Psoas muscle (tissue), 7 donors: ENCODE measurements at regions not wholly inside any gene's neighbourhood (a gene's known extent, or its start where the extent isn't known, plus 50 kb on each side); places are given as distances from the start of the nearest gene placed in this dataset.

ENCODE experiments used
- ATAC-seq, 4 donors: fragments of 200-7000 bp; cut with Tn5 transposase; one replicate each; pipeline ENCODE4 v1.9.1; 2020; ENCODE audit warnings: moderate library complexity in 3 of 4, mild to moderate bottlenecking in 2 of 4
- DNase-seq, 2 donors: peaks; one replicate each; pipeline ENCODE4 v3.0.0-alpha.2; 2020
- H3K27ac ChIP-seq: fragments of 200-600 bp; one replicate; pipeline ENCODE4 v1.8.0; 2022
- H3K27me3 ChIP-seq, 3 donors: fragments of 200-600 bp in 1 of 3; one replicate each; pipeline versions ENCODE4 v1.6.1 to v1.8.0; 2013 to 2022; ENCODE audit warnings: low read length in 2 of 3, mild to moderate bottlenecking in 2 of 3, moderate library complexity in 1 of 3; ENCODE audit not compliant: insufficient read depth in 3 of 3
- H3K36me3 ChIP-seq, 2 donors: fragments of 200-600 bp in 1 of 2; one replicate each; pipeline versions ENCODE4 v1.6.1 to v1.8.0; 2013 to 2022; ENCODE audit warnings: low read depth in 1 of 2, mild to moderate bottlenecking in 1 of 2, moderate library complexity in 1 of 2; ENCODE audit not compliant: insufficient read depth in 1 of 2
- H3K4me1 ChIP-seq: fragments of 200-600 bp; one replicate; pipeline ENCODE4 v1.8.0; 2022
- H3K4me3 ChIP-seq: fragments of 200-600 bp; one replicate; pipeline ENCODE4 v1.8.0; 2022; ENCODE audit warnings: mild to moderate bottlenecking
- H3K9me3 ChIP-seq: fragments of 200-600 bp; one replicate; pipeline ENCODE4 v1.8.0; 2022
- CTCF ChIP-seq: fragments of 200-600 bp; IDR thresholded peaks from one replicate; pipeline ENCODE4 v1.8.0; 2022; ENCODE audit warnings: antibody characterized with exemption
- WGBS, 3 donors: extraction: QIAGEN DNeasy Blood & Tissue Kit; methylation state at CpG; one replicate each; pipeline versions ENCODE4 v1.1.6 to v1.1.7; 2013; 5-methylcytosine and 5-hydroxymethylcytosine counted together
- intact Hi-C, 2 donors: fragments of 100-400 bp; cut with DNase I; formaldehyde crosslinking; loops; one replicate each; pipeline versions ENCODE4 v1.11.0 to v1.14.2; 2022
- donor health status: healthy with polysubstance abuse.
- donor health status: DM: no; HTN: no; CAD: no; lungs with moderate emphysema.
- donor health status: Bipolar disorder and iron deficiency.
- donor health status: healthy.
- donor health status: DM: yes; HTN: yes; CAD: no.
- donor health status: DM: no; HTN: no; CAD: no.
- donor health status: DM: yes; HTN: yes; CAD: no.

GRCh38 chrX:36650622-36651021 is 357.5 kb upstream of the FAM47C start:
- no peak overlapping the region for H3K4me3 ChIP-seq
- WGBS, 3 donors = 41 to 82% (median 45%) methylated on average over 3 of the region's 3 CpGs
- no peak overlapping the region for H3K27ac ChIP-seq
- no peak for TF ChIP-seq CTCF
- ATAC-seq (no peak), DNase-seq (no peak)
- H3K27me3 ChIP-seq = no peaks in the 10 kb centered on the region
- intact Hi-C loops = no loop called here
- no peaks in the 10 kb centered on the region for H3K9me3 ChIP-seq
- no peaks in the 10 kb centered on the region for H3K36me3 ChIP-seq
- no peaks in the 10 kb centered on the region for H3K4me1 ChIP-seq

GRCh38 chrX:36683507-36683906 is 324.7 kb upstream of the FAM47C start:
- ATAC-seq (no peak), DNase-seq (no peak)
- no peaks in the 10 kb centered on the region for H3K36me3 ChIP-seq
- peaks cover 0 to 9% (median 0%) of the 10 kb centered on the region in 3 donors for H3K27me3 ChIP-seq
- no peak overlapping the region for H3K4me3 ChIP-seq
- intact Hi-C loops = no loop called here
- H3K9me3 ChIP-seq = no peaks in the 10 kb centered on the region
- TF ChIP-seq CTCF = no peak
- no peak overlapping the region for H3K27ac ChIP-seq
- no peaks in the 10 kb centered on the region for H3K4me1 ChIP-seq
- 82 to 100% (median 92%) methylated on average over 1 of the region's 1 CpG for WGBS, 3 donors

- Histone ChIP-seq H3K4me1 (no peaks in the 10 kb centered on the region), H3K27ac (no peak overlapping the region), H3K9me3 (no peaks in the 10 kb centered on the region), H3K27me3 (peaks cover 0 to 9% (median 0%) of the 10 kb centered on the region in 3 donors), H3K36me3 (no peaks in the 10 kb centered on the region), H3K4me3 (no peak overlapping the region)
- DNase-seq (no peak), ATAC-seq (no peak)
- intact Hi-C loops = no loop called here
- no peak for TF ChIP-seq CTCF
Observed at GRCh38 chrX:36684053-36684452, 324.1 kb upstream of the FAM47C start.

- ATAC-seq (no peak), DNase-seq (no peak)
- Histone ChIP-seq H3K4me3 (no peak overlapping the region), H3K27ac (no peak overlapping the region), H3K4me1 (no peaks in the 10 kb centered on the region), H3K9me3 (no peaks in the 10 kb centered on the region), H3K27me3 (peaks cover 0 to 7% (median 0%) of the 10 kb centered on the region in 3 donors), H3K36me3 (no peaks in the 10 kb centered on the region)
- intact Hi-C loops = no loop called here
- no peak for TF ChIP-seq CTCF
- WGBS, 3 donors = 69 to 75% (median 69%) methylated on average over 3 of the region's 3 CpGs
Observed at GRCh38 chrX:36721990-36722389, 286.2 kb upstream of the FAM47C start.

- 63 to 86% (median 63%) methylated on average over 2 of the region's 2 CpGs for WGBS, 3 donors
- intact Hi-C loops = no loop called here
- no peaks in the 10 kb centered on the region for H3K27me3 ChIP-seq
- no peak for DNase-seq
- no peaks in the 10 kb centered on the region for H3K9me3 ChIP-seq
- H3K4me1 ChIP-seq = no peaks in the 10 kb centered on the region
- no peak for ATAC-seq
- H3K36me3 ChIP-seq = no peaks in the 10 kb centered on the region
- no peak for TF ChIP-seq CTCF
- H3K27ac ChIP-seq = no peak overlapping the region
- no peak overlapping the region for H3K4me3 ChIP-seq
Observed at GRCh38 chrX:36753602-36754001, 254.6 kb upstream of the FAM47C start.
